ENCODE measurements at regions not wholly inside any gene's neighbourhood (a gene's known extent, or its start where the extent isn't known, plus 50 kb on each side); places are given as distances from the start of the nearest gene placed in this dataset.

DNA sequence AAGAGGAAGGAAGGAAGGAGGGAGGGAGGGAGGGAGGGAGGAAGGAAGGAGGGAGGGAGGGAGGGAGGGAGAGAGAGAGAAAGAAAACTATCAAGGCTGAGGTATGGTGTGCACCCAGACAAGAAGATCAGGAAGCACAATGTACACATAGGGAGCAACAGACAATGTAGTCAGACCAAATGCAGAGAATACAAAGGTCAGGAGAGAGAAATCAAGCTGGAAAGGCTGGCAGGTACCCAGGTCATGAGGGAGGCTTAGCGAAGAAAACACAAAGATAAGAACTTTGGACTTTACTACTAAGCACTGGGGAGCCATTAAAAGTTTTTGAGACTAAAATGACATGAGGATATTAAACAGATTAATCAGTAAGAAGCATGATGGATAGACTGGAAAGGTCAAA lies 176.0 kb upstream of the TMCO5A start:
- H3K4me3 ChIP-seq (ENCODE audit: low read depth, low read length) = no peak overlapping the region
- DNase-seq (ENCODE audit: low read depth) = no peak

DNA sequence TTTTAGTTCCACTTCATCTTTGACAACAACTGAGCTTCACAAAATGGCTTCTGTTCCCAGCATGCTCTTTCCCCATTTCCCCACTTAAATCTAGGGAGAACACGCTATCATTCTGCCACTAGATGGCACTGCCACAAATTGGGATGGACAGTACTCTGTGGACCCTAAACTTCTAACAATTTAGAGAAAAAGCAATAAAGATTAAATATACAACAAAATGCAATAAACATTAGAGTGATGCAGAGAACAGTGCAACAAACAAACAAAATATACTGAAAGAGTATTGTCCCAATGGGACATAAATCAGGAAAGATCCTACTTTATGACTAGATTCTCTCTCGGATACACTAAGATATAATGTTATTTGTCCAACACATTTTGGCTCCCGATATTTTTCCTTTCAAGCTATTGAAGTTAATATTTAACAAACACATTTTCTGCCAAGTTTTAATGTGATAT lies 169.7 kb upstream of the TMCO5A start:
- DNase-seq (ENCODE audit: low read depth) = peak; percentile 12

DNA sequence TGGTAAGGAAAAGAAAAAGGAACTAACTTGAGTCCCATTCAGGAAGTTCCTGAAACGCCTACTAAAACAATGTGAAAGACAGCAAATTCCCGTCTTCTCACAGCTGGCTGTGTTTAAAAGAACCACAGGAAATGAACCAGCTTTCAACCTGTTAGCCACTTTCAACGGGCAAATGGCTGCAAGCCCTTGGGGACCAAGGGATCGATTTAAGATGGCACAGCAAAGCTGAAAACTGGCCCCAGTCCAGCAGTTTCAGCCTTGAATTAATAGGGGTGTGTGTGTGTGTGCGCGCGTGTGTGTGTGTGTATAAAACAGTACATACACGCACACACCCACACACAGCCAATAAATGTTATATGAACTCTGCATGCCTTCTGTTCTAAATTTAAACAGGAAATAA lies 168.7 kb upstream of the TMCO5A start:
- DNase-seq (ENCODE audit: low read depth) = no peak
- H3K4me3 ChIP-seq (ENCODE audit: low read depth, low read length) = no peak overlapping the region

More for the DNA sequence above, 169.7 kb upstream of the TMCO5A start:
- no peak overlapping the region for H3K4me3 ChIP-seq (ENCODE audit: low read depth, low read length)

DNA sequence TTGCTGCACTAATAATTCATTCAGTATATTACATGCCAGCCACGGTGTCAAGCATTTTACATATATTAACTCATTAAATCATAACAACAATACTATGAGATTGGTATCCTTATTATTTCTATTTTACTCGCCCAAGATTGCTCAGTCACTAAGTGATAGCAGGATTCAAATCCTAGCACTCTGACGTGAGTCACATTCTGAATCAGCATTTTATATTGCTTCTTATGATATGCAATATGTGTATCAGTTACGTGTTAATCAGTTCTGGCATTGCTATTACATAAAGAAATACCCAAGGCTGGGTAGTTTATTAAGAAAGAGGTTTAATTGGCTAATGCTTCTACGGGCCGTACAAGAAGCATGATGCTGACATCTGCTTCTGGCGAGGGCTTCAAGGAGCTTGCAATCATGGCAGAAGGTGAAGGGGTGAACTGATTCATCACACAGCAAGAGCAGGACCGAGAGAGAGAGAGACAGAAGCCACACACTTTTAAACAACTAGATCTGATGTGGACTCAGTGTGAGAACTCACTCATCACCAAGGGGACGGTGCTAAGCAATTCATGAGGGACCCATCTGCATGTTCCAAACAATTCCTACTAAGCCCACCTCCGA lies 166.5 kb upstream of the TMCO5A start:
- DNase-seq (ENCODE audit: low read depth) = no peak

DNA sequence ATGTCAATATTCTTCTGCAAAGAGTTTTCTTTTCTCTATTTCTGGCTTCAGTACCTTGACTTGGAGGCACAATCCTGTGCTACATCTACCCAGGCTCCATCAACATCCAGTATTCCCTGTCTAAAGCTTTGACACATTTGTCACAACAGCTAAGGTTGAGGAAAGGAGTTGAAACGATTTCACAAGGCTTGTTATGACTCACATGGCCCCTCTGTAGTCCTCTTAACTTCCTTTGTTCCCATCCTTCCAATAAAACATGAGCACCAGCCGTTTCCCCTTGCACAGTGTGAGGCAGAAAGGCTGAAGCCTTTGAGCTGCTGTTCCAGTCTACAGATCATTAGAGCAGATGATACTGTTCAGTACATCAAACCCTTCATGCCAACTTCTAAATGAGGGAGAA lies 163.0 kb upstream of the TMCO5A start:
- no peak overlapping the region for H3K4me3 ChIP-seq (ENCODE audit: low read depth, low read length)
- DNase-seq (ENCODE audit: low read depth) = peak; percentile 55

More for the DNA sequence above, 166.5 kb upstream of the TMCO5A start:
- H3K4me3 ChIP-seq (ENCODE audit: low read depth, low read length) = no peak overlapping the region

DNA sequence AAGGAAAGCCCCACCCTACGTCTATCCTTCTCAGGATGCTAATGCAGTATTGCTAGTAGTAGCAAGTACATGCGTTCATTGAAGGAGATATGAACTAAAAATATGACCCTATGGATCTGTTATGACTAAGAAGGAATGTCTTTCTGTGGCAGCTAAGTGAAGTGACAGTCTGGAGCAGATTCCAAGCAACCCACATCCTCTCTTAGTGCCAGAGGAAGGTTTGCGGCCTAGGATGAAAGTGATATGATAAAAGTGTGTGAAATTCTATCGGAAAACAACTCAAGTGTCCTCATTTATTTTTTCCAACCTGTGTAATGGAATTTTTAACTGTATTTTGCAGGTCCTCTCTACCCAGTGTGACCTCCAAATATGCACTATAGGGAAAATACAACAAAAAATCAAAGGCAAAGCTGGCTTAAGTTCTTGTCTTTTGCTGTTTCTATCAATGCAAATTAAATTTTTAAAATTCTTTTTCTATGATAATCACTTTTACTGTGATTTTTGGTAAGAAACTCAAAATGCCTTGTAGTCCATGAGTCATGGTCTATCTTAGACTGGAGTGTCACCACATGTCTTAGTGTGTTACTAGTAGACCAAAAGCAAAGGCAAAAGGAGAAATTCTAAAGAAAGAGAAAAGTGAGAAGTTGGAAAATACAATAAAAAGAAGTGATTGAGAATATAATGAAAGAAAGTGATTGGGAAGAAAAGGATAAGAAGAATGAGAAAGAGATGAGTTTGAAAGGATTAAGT lies 161.2 kb upstream of the TMCO5A start:
- H3K4me3 ChIP-seq (ENCODE audit: low read depth, low read length) = no peak overlapping the region
- peak; percentile 60 for DNase-seq (ENCODE audit: low read depth)

DNA sequence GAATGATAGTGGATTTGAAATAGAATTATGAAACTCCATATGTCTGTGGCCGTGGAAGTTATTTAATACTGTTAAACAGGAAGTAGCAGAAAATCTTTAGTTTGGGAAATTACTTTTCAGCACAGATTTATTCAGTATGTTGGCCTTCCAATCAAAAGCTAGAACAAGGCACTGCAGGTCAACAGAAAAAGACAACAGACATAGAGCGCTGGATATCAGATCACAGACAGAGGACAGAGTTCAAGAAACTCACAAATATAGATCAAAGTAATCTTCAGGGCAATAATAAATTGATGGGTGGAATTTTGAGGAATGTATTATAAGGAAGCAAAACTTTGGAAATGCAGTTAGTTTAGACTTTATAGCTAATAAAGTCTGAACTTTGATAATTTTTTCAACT lies 159.5 kb upstream of the TMCO5A start:
- no peak for DNase-seq (ENCODE audit: low read depth)
- no peak overlapping the region for H3K4me3 ChIP-seq (ENCODE audit: low read depth, low read length)

DNA sequence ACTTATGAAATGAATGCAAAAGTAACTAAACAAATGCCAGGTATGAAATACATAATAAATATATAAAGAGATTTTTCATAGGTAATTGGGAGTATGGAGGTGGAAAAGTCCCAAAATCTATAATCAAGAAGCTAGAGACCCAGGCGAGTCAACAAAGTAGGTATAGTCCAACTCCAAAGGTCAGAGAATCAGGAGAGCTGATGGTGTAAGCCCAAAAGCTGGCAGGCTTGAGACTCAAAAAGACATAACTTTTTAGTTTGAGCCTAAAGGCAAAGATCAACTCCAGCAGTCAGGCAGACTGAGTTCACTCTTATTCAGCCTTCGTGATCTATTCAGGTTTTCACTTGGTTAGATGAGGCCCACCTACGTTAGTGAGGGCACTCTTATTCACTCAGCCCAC lies 157.4 kb upstream of the TMCO5A start:
- H3K4me3 ChIP-seq (ENCODE audit: low read depth, low read length) = no peak overlapping the region
- DNase-seq (ENCODE audit: low read depth) = no peak

DNA sequence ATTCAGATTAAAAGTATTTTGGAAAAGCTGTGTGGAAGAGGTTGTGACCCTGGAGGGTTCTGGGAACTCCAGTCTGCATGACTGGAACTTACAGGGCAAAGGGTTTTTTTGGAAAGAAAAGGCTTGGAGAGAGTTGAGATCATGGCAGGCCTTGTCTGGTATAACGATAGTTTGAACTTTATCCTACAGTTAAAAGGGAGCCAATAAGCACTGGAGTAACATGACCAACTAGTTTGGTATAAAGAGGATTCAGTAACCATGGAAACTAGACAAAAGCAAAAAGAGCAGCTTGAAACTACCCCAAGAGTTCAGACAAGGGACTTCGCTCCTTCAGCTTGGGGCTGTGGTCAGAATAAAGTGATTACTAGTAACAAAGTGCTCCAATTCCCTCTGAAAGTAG lies 151.2 kb upstream of the TMCO5A start:
- DNase-seq (ENCODE audit: low read depth) = no peak
- no peak overlapping the region for H3K4me3 ChIP-seq (ENCODE audit: low read depth, low read length)

DNA sequence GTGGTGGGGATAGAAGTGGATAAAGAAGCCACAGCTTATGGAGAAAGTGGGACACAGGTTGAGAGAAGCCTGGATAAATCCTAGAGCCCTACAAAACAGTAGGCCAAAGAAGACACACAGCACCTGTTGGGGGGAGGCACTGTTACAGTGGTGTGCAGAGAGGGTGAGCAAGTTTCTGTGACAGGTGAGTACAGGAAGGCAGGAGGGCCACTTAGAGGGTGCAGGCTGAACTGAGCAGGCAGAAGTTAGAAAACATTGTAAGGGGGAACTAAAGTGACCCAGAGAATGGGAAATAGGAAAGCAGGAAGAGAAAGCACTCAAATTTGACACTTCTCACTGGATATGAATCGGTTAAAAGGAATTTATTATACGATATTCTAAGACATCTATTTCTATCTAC lies 146.1 kb upstream of the TMCO5A start:
- no peak overlapping the region for H3K4me3 ChIP-seq (ENCODE audit: low read depth, low read length)
- no peak for DNase-seq (ENCODE audit: low read depth)

DNA sequence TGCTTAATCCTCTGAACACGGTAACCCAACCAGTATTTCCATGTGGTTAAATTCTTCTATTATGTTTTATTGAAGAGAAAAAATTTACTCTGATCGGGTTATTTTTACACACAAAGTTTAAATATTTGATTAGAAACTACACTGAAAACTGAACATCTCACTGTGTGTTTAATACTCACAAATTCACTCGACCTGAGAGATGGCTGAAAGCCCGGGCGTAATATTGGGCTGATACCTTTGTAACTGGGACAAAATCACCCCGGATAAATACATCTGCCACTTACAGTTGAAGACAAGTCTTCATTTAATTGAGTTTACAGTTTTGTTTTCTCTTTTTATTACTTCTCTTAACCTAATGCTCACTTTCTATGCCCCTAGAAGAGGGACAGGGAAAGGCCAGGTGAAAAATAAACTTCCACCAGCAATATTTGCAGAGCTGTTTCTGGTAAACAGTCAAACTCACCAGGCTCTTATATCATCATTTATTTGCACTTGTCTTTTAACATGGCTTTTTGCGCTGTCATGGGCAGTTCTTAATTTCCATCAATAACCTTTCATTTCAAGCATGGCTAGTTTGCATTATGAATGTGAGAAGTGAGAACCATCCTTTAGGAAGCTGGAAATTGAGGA lies 145.6 kb upstream of the TMCO5A start:
- DNase-seq (ENCODE audit: low read depth) = no peak
- no peak overlapping the region for H3K4me3 ChIP-seq (ENCODE audit: low read depth, low read length)

DNA sequence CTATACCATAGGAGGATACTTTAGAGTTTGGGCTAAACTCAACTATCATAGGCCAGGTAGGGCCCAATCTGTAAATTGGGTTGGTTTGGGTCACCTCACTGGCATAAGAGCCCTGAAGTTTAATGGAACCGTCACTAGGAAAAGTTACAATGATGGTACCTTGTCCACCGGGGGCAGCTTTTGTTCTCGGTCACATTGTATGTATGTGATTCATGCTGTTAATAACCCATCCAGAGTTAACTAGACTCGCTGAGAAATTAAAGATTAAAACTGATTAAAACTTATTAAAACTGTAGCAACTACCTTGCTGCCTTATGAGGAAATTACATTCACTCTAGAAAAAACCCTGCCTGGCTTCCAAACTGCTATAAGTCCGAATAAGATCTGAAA lies 145.0 kb upstream of the TMCO5A start:
- no peak overlapping the region for H3K4me3 ChIP-seq (ENCODE audit: low read depth, low read length)
- no peak for DNase-seq (ENCODE audit: low read depth)

DNA sequence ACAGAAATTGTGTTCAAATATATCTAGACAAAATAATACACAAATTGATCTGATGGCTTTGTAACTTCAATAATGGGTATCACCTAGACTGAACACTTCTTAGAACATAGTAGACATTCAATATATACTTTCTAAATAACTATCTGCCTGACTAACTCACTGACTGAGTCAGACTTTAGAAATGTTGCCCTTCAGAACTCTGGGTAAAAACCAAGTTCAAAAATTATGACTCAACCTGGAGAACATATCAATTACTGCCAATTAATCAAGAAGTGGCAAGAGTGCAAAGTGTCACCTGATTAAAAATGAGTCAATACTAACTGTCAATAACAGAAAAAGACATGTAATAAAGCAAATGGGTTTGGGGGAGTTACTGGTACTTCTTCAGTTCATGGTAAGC lies 144.6 kb upstream of the TMCO5A start:
- no peak for DNase-seq (ENCODE audit: low read depth)
- no peak overlapping the region for H3K4me3 ChIP-seq (ENCODE audit: low read depth, low read length)

DNA sequence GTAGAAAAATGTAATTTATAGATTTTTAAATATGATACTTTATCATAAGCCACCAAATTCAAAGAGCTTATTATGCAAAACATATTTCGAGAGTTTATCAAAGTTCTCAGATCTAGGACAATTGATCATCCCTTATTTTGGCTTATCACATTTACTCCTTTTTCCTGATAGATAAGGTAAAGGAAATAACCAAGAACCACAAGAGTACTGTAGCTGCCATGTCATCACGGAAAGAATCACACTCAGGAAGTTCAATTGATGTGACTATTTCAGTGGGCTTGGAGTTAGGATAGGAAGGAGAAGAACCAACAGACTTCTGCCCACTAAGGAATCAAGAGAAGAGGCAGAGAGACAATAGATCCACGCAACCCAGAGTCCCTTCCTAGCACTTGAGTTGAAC lies 142.7 kb upstream of the TMCO5A start:
- no peak overlapping the region for H3K4me3 ChIP-seq (ENCODE audit: low read depth, low read length)
- no peak for DNase-seq (ENCODE audit: low read depth)

DNA sequence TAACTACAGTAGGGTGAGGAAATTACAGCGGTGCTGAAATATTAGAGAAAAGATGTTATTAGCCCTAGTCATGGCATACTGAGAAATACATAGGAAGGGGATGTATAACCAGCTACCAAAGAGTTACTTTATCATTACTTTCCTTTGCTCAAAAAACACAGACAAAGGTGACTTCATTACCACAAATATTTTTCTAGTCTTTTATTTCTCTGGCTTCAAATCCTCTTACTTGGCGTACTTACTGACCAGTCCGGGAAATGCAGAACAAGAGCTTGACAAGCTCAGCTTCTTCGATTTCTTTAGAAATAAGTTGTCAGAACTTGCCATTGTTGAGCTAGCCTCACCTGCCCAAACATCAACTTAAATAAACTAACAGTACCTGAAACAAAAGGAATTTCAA lies 142.1 kb upstream of the TMCO5A start:
- no peak overlapping the region for H3K4me3 ChIP-seq (ENCODE audit: low read depth, low read length)
- DNase-seq (ENCODE audit: low read depth) = no peak

DNA sequence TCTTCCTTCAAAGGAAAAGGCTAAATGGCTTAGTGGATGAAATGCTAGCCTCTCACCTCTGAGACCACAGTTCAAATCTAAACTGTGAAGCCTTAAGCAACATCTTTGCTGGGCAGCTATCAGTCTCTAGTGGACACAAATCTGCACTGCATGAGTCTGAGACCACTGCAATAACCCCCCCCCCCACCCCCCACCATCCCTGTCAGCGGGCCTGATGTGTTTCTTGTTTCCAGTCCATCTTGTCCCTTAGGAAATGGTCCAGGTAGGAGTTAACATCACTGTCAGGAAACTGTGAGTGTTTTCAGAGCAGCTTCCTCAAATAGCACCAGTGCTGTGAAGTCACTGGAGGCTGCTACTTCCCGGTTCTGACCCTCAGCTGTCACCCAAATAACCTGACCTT lies 140.6 kb upstream of the TMCO5A start:
- H3K4me3 ChIP-seq (ENCODE audit: low read depth, low read length) = no peak overlapping the region
- no peak for DNase-seq (ENCODE audit: low read depth)

DNA sequence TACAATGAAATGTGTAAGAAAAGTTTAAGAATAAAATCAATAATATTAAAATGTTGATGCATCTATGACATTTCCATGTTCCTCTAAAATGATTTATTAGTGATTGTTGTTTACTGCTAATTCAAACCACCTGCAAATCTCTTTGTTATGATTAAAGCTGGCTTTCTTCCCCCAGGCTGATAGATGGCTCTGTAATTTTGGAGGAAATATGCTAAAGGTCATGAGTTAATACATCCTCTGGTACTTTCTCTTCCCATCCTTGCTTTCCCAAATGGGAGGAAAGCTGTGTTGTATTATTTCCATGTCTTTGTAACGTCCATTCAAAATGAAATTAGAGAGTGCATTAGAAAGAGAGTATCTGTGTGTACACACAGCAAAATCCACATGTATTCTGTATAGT lies 139.5 kb upstream of the TMCO5A start:
- DNase-seq (ENCODE audit: low read depth) = no peak
- no peak overlapping the region for H3K4me3 ChIP-seq (ENCODE audit: low read depth, low read length)

DNA sequence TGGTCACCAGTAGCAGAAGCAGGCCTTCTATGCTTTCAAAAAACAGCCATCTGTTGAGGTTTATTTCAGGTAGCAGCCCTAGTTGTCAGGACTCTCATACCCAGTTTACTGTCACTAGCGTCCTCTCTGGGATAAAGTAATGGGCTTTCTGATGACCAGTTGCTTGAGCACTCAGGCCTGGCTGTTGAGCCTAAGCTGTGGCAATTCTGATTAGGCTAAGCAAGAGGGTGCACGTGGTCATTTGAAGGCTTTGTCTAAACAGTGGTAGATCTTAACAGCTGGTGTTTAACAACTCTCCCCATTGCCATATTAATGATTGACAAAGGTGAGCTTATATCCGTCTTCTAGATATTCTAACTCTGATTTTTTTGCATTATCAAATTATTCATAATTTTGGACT lies 132.9 kb upstream of the TMCO5A start:
- DNase-seq (ENCODE audit: low read depth) = no peak
- H3K4me3 ChIP-seq (ENCODE audit: low read depth, low read length) = no peak overlapping the region

DNA sequence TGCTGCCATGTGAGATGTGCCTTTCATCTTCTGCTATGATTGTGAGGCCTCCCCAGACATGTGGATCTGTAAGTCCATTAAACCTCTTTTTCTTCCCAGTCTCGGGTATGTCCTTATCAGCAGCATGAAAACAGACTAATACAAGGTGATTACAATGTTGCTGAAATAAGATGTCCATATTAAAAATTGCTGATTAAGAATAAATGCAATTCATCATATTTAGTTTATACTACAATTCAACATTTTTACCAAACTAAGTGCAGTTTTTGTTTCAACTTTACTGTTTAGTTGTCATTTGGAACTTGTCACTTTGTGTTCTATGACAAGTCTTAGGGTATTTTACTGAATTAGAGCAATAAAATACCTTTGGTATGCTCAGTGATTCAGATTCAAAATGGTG lies 127.6 kb upstream of the TMCO5A start:
- H3K4me3 ChIP-seq (ENCODE audit: low read depth, low read length) = no peak overlapping the region
- no peak for DNase-seq (ENCODE audit: low read depth)

DNA sequence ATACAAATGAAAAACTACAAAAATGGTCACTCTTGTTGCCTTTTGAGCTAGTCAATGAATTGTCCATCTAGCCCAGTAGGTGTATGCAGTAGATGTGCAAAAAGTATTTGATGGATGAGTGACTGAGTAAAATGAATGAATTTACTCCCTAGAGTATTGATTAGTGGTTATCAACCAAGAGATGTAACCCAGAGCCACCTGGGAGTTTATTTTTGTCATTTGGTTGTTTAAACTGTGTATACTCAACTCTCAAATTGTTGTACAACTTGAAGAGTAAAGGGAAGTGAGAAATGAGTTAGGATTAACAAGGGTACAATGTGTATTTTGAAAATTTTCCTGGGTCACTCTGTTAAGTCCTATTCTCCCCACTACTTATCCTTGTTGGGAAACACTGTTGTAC lies 124.1 kb upstream of the TMCO5A start:
- no peak for DNase-seq (ENCODE audit: low read depth)
- no peak overlapping the region for H3K4me3 ChIP-seq (ENCODE audit: low read depth, low read length)

DNA sequence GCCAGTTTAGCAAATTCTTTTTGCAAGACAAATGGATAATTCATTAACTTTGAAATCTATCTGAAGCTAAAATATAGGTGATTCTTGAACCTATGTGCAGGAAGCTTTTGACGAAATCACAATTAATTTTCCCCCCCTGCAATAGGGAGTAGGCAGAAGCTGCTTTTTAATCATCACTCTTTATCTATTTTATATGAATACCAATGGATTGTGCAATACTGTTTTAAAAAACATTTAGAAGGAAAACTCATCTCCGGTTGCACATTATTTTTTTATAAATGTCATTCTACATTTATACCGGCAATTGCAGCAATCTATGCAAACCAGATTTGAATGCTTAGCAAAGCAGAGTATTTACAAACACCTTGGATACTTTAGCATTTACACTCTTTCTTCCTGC lies 121.1 kb upstream of the TMCO5A start:
- DNase-seq (ENCODE audit: low read depth) = no peak
- H3K4me3 ChIP-seq (ENCODE audit: low read depth, low read length) = no peak overlapping the region
